ENCODE measurements at regions not wholly inside any gene's neighbourhood (a gene's known extent, or its start where the extent isn't known, plus 50 kb on each side); places are given as distances from the start of the nearest gene placed in this dataset.

GRCh38 chr14:75372260-75372659 lies 55.6 kb upstream of the JDP2 start:
- DNase-seq: no peak

GRCh38 chr14:75373133-75373532 lies 54.7 kb upstream of the JDP2 start:
- no peak for DNase-seq

GRCh38 chr14:75373616-75374015 lies 54.2 kb upstream of the JDP2 start:
- no peak for DNase-seq

GRCh38 chr14:75374911-75375310 lies 52.9 kb upstream of the JDP2 start:
- DNase-seq: no peak

- no peak for DNase-seq
These were observed 51.8 kb upstream of the JDP2 start for GRCh38 chr14:75375983-75376382.
